ENCODE measurements at regions not wholly inside any gene's neighbourhood (a gene's known extent, or its start where the extent isn't known, plus 50 kb on each side); places are given as distances from the start of the nearest gene placed in this dataset.
A peak's percentile ranks its signal among the peaks of the same experiment; 100 is the strongest.

DNA sequence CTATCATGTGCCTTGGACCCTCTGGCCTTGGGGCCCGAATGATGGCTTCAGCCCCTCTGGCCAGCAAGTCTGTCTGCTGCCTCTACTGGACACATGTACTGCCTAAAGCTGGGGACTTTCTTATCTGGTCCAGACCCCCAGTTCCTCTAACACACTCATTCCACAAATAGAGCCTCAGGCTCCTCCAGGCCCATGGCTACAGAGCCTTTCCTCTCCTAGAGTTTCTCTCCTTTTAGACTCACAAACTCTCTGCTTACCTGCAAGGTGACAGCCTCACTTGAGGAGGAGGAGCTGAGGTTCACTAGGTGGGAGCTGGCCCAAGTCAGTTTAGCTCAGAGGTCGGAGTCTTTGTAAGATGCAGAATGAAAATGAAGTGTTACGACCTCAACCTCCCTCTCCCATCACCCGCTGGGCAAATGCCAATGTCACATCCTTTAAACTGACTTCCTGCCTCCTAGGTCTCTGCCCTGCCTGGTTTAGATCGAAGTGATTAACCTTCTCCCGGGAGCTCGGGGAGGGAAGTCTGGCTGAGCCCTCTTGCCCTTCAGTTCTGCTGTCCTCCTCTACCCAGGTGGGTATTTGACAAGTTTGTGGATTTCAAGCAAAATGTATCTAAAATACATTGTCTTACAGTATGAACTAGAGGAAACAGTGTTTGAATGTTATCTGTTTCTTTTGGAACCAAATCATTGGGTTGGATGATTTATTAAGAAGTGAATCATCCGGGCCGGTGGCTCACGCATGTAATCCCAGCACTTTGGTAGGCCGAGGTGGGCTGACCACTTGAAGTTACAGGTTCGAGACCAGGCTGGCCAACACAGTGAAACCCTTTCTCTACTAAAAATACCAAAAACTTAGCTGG lies 71.9 kb upstream of the TNS3 start:
- no peak overlapping the region for H4K5ac ChIP-seq (ENCODE audit: insufficient read length, low read depth, low read length)
- WGBS, 2 experiments (ENCODE audit: extremely low coverage in 1 of 2, insufficient coverage in 1 of 2, insufficient read length in 1 of 2, insufficient replicate concordance in 2 of 2, low coverage in 1 of 2, low lambda C conversion rate in 2 of 2, missing lambda C conversion rate in 1 of 2), result 88% methylated on average over 12 of the region's 12 CpGs; no CpG with 5 or more reads in 1 of the 2 experiments
- no peak overlapping the region for H3K4me3 ChIP-seq (ENCODE audit: extremely low read depth in 1 of 4, insufficient read depth in 2 of 4, low read depth in 3 of 4, low read length in 4 of 4)
- H3K4ac ChIP-seq (replicated peaks; ENCODE audit: insufficient read length, low read depth, low read length), result no peak overlapping the region
- no peak for DNase-seq (ENCODE audit: low read depth in 1 of 2, low spot score in 2 of 2)
- no peaks in the 10 kb centered on the region for H3K27me3 ChIP-seq (replicated peaks in 1 of 4; ENCODE audit: control insufficient read depth in 3 of 4, extremely low read depth in 1 of 4, insufficient read depth in 3 of 4, low read length in 3 of 4)
- H3K56ac ChIP-seq (replicated peaks; ENCODE audit: insufficient read length, low read depth, low read length), result no peak overlapping the region
- no peaks in the 10 kb centered on the region for H3K79me2 ChIP-seq (ENCODE audit: control insufficient read depth in 1 of 2, insufficient read depth in 2 of 2, low read length in 2 of 2)
- no peak overlapping the region for H2BK120ac ChIP-seq (replicated peaks; ENCODE audit: low read depth, low read length)
- H3K79me1 ChIP-seq (ENCODE audit: low read depth, low read length), result no peaks in the 10 kb centered on the region
- H2BK15ac ChIP-seq (ENCODE audit: low read length), result peak overlapping the region; percentile 89; the same call in 1 of the 2 replicates
- no peak overlapping the region for H3K23ac ChIP-seq (ENCODE audit: insufficient read length)
- no peak overlapping the region for H2BK12ac ChIP-seq (ENCODE audit: low read depth, low read length)
- no peak overlapping the region for H3K9ac ChIP-seq (replicated peaks in 1 of 4; ENCODE audit: extremely low read depth in 1 of 4, low read depth in 3 of 4, low read length in 3 of 4)
- no peak overlapping the region for H3K14ac ChIP-seq (ENCODE audit: insufficient read length)
- no peak overlapping the region for H2AFZ ChIP-seq (ENCODE audit: low read length)
- no peak overlapping the region for H2BK5ac ChIP-seq (ENCODE audit: low read depth, low read length)
- no peaks in the 10 kb centered on the region for H3K23me2 ChIP-seq (ENCODE audit: low read depth, low read length)
- no peaks in the 10 kb centered on the region for H4K20me1 ChIP-seq (replicated peaks in 1 of 2; ENCODE audit: control insufficient read depth in 1 of 2, insufficient read depth in 2 of 2, low read length in 2 of 2)
- H3K4me2 ChIP-seq (ENCODE audit: insufficient read depth in 1 of 2, low read depth in 2 of 2, low read length in 2 of 2), result no peak overlapping the region
- H3K18ac ChIP-seq (ENCODE audit: extremely low read depth, low read length), result no peak overlapping the region
- no peaks in the 10 kb centered on the region for H3K36me3 ChIP-seq (ENCODE audit: control insufficient read depth in 2 of 4, insufficient read depth in 4 of 4, low read length in 3 of 4)
- H4K91ac ChIP-seq (replicated peaks; ENCODE audit: insufficient read length, low read length), result no peak overlapping the region
- H3K4me1 ChIP-seq (replicated peaks in 1 of 4; ENCODE audit: control insufficient read depth in 3 of 4, insufficient read depth in 4 of 4, low read length in 3 of 4), result peaks cover 0 to 6% (median 3%) of the 10 kb centered on the region in 4 experiments; a peak in 3 of 7 replicates
- H2BK20ac ChIP-seq (ENCODE audit: low read length), result no peak overlapping the region
- H3K9me3 ChIP-seq (ENCODE audit: insufficient read depth in 2 of 2, low read depth in 1 of 2, low read length in 1 of 2), result no peaks in the 10 kb centered on the region
- H2AK5ac ChIP-seq (ENCODE audit: low read depth, low read length), result no peak overlapping the region
- no peak overlapping the region for H4K8ac ChIP-seq (ENCODE audit: extremely low read depth, insufficient read depth, low read length)
- no peak overlapping the region for H3K27ac ChIP-seq (ENCODE audit: low read depth, low read length)
- ChIA-PET POLR2A (ENCODE audit: partially characterized antibody) (no interaction called here), CTCF (ENCODE audit: partially characterized antibody) (interaction anchor here (0.6 to 1.7 kb wide), 6 partner anchors 12 to 302 kb away, joined by 3 to 5 read pairs (median 4); no protein-coding TSS in a partner anchor)
- no peak for FAIRE-seq
- TF ChIP-seq CREB1 (IDR thresholded peaks at IDR 0.05), result no peak
- no peak for TF ChIP-seq SRF (IDR thresholded peaks at IDR 0.05; ENCODE audit: low read depth, low read length)
- no peak for TF ChIP-seq ATF2 (IDR thresholded peaks at IDR 0.05; ENCODE audit: low read length)
- no peak for TF ChIP-seq CBX8 (IDR thresholded peaks at IDR 0.05; ENCODE audit: borderline replicate concordance, low read depth, low read length)
- no peak for TF ChIP-seq SP1 (IDR thresholded peaks at IDR 0.05; ENCODE audit: low read depth, low read length)
- no peak for TF ChIP-seq TAF7 (optimal IDR thresholded peaks at IDR 0.05; ENCODE audit: borderline replicate concordance, low read depth, low read length)
- no peak for TF ChIP-seq TAF1 (IDR thresholded peaks at IDR 0.05; ENCODE audit: low read depth, low read length)
- TF ChIP-seq GTF2F1 (IDR thresholded peaks at IDR 0.05; ENCODE audit: borderline replicate concordance, low read depth, low read length), result no peak
- TF ChIP-seq, protein P1, sequence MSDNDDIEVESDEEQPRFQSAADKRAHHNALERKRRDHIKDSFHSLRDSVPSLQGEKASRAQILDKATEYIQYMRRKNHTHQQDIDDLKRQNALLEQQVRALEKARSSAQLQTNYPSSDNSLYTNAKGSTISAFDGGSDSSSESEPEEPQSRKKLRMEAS (IDR thresholded peaks at IDR 0.05), result no peak
- no peak for TF ChIP-seq SIX5 (IDR thresholded peaks at IDR 0.05; ENCODE audit: low read depth, low read length)
- no peak for TF ChIP-seq CHD2 (IDR thresholded peaks at IDR 0.05; ENCODE audit: low read length)
